T47D (cell line): ENCODE measurements at regions not wholly inside any gene's neighbourhood (a gene's known extent, or its start where the extent isn't known, plus 50 kb on each side); places are given as distances from the start of the nearest gene placed in this dataset.

Experiments used
- DNase-seq, 2 experiments: peaks; one replicate each; pipeline versions ENCODE4 v3.0.0 to v3.0.0-alpha.2; 2011 to 2012; ENCODE audit warnings: low read depth in 1 of 2, low spot score in 1 of 2
- JUND ChIP-seq: IDR thresholded peaks from 2 replicates; pipeline ENCODE4 v1.6.1; 2012; ENCODE audit warnings: low read depth
- in situ Hi-C: cut with HindIII; loops from 2 replicates; pipeline ENCODE4 v1.10.0; 2016; ENCODE audit warnings: low sequenced_read_pairs, low pct_unique_long_range_greater_than_20kb

GRCh38 chr7:136807598-136807997 lies 60.9 kb upstream of the CHRM2 start:
- in situ Hi-C loops: no loop called here
- DNase-seq: no peak
- no peak for TF ChIP-seq JUND

GRCh38 chr7:136803028-136803427 lies 65.4 kb upstream of the CHRM2 start:
- no peak for TF ChIP-seq JUND
- in situ Hi-C loops: no loop called here
- DNase-seq: peak in 1 of 2 experiments; percentile 1

- TF ChIP-seq JUND: no peak
- in situ Hi-C loops: no loop called here
These were observed 84.5 kb upstream of the CHRM2 start for GRCh38 chr7:136783934-136784333.

GRCh38 chr7:136741941-136742340 lies 126.5 kb upstream of the CHRM2 start:
- in situ Hi-C loops: no loop called here

More at GRCh38 chr7:136783934-136784333, 84.5 kb upstream of the CHRM2 start:
- DNase-seq: no peak

GRCh38 chr7:136728945-136729344 lies 139.5 kb upstream of the CHRM2 start:
- DNase-seq: no peak
- in situ Hi-C loops: no loop called here
- TF ChIP-seq JUND: no peak

More at GRCh38 chr7:136741941-136742340, 126.5 kb upstream of the CHRM2 start:
- TF ChIP-seq JUND: no peak
- DNase-seq: no peak

GRCh38 chr7:136726460-136726859 lies 142.0 kb upstream of the CHRM2 start:
- DNase-seq: no peak
- no peak for TF ChIP-seq JUND
- in situ Hi-C loops: no loop called here

- in situ Hi-C loops: no loop called here
- TF ChIP-seq JUND: no peak
- DNase-seq: no peak
These were observed 150.4 kb upstream of the CHRM2 start for GRCh38 chr7:136717910-136718557.

GRCh38 chr7:136714062-136714461 lies 154.4 kb upstream of the CHRM2 start:
- no peak for TF ChIP-seq JUND
- in situ Hi-C loops: no loop called here
- DNase-seq: no peak

- in situ Hi-C loops: no loop called here
- no peak for DNase-seq
- no peak for TF ChIP-seq JUND
These were observed 157.7 kb upstream of the CHRM2 start for GRCh38 chr7:136710751-136711150.

GRCh38 chr7:136709876-136710275 lies 158.6 kb upstream of the CHRM2 start:
- no peak for DNase-seq
- in situ Hi-C loops: no loop called here
- TF ChIP-seq JUND: no peak

- DNase-seq: no peak
- TF ChIP-seq JUND: no peak
- in situ Hi-C loops: no loop called here
These were observed 165.5 kb upstream of the CHRM2 start for GRCh38 chr7:136702913-136703312.

- in situ Hi-C loops: no loop called here
- no peak for TF ChIP-seq JUND
These were observed 169.5 kb upstream of the CHRM2 start for GRCh38 chr7:136698977-136699376.

GRCh38 chr7:136698231-136698630 lies 170.2 kb upstream of the CHRM2 start:
- no peak for DNase-seq
- in situ Hi-C loops: no loop called here

More at GRCh38 chr7:136698977-136699376, 169.5 kb upstream of the CHRM2 start:
- DNase-seq: no peak

GRCh38 chr7:136697271-136697670 lies 171.2 kb upstream of the CHRM2 start:
- no peak for TF ChIP-seq JUND
- in situ Hi-C loops: no loop called here
- DNase-seq: no peak

More at GRCh38 chr7:136698231-136698630, 170.2 kb upstream of the CHRM2 start:
- no peak for TF ChIP-seq JUND
